ENCODE measurements at regions not wholly inside any gene's neighbourhood (a gene's known extent, or its start where the extent isn't known, plus 50 kb on each side); places are given as distances from the start of the nearest gene placed in this dataset.

DNA sequence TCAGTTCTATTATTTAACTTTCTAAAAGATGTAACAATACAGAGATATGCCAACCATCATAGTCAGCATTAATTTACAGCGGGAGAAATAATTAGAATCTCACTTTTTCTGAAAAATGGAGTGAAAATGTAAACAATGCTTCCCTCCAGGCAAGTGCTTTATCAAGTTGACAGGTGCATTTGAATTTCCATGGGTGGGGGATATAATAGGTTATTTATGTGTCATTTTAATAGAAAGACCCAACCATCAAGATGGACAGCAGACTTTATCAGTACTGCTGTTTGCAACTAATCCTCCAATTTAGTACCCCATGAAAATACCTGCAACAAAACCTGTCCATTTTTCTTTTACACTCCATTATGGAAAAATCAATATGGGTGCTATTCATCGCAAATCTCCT, 780.1 kb downstream of the TFAP2A start:
- ChIA-PET CTCF (no interaction called here), POLR2A (no interaction called here)
- Mint-ChIP-seq H3K27ac (no peak overlapping the region), H3K36me3 (no peaks in the 10 kb centered on the region), H3K9me3 (peaks cover 0 to 28% (median 4%) of the 10 kb centered on the region in 11 donors), H3K27me3 (no peaks in the 10 kb centered on the region), H3K4me3 (no peak overlapping the region), H3K4me1 (no peaks in the 10 kb centered on the region)
- H3K4me3 ChIP-seq (ENCODE audit: low read length): no peak overlapping the region
- H3K9me3 ChIP-seq (ENCODE audit: control insufficient read depth in 2 of 3, low read length in 3 of 3): no peaks in the 10 kb centered on the region
- intact Hi-C loops (cut with micrococcal nuclease): no loop called here
- no peaks in the 10 kb centered on the region for H3K27me3 ChIP-seq (ENCODE audit: control insufficient read depth in 2 of 2, insufficient read depth in 2 of 2, low read length in 2 of 2)
- no peaks in the 10 kb centered on the region for H3K4me1 ChIP-seq (ENCODE audit: control insufficient read depth in 2 of 2, insufficient read depth in 2 of 2, low read length in 2 of 2)
- DNase-seq (no peak), ATAC-seq (no peak)
- H3K36me3 ChIP-seq (ENCODE audit: control insufficient read depth in 2 of 3, insufficient read depth in 3 of 3, low read length in 3 of 3): no peaks in the 10 kb centered on the region
- no peak overlapping the region for H3K27ac ChIP-seq (ENCODE audit: low read depth, low read length)

DNA sequence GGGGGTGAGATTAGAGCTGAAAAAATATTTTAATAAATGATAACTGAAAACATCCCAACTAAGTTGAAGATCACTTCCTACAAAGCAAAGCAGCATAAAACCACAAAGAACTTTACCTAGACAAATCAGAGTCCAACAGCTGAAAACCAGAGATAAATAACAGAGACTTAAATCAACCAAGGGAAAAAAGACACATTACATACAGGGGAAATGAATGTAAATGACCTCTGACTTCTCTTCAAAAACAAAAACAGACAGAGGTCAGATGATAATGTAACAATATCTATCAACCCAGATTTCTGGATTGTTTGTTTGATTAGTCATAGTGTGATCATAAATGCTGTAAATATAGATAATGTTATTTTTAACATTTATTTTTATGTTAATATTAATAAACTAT, 782.8 kb downstream of the TFAP2A start:
- H3K4me1 Mint-ChIP-seq: no peaks in the 10 kb centered on the region
- H3K4me3 ChIP-seq (ENCODE audit: low read length): no peak overlapping the region
- no peak overlapping the region for H3K27ac ChIP-seq (ENCODE audit: low read depth, low read length)
- no peak for ATAC-seq
- H3K36me3 ChIP-seq (ENCODE audit: control insufficient read depth in 2 of 3, insufficient read depth in 3 of 3, low read length in 3 of 3): no peaks in the 10 kb centered on the region
- DNase-seq: no peak
- H3K4me3 Mint-ChIP-seq: no peak overlapping the region
- no peak overlapping the region for H3K27ac Mint-ChIP-seq
- no peaks in the 10 kb centered on the region for H3K9me3 ChIP-seq (ENCODE audit: control insufficient read depth in 2 of 3, low read length in 3 of 3)
- H3K27me3 Mint-ChIP-seq: no peaks in the 10 kb centered on the region
- H3K27me3 ChIP-seq (ENCODE audit: control insufficient read depth in 2 of 2, insufficient read depth in 2 of 2, low read length in 2 of 2): no peaks in the 10 kb centered on the region
- no peaks in the 10 kb centered on the region for H3K36me3 Mint-ChIP-seq
- ChIA-PET CTCF (no interaction called here), POLR2A (no interaction called here)
- H3K9me3 Mint-ChIP-seq: peaks cover 0 to 41% (median 6%) of the 10 kb centered on the region in 11 donors
- intact Hi-C loops (cut with micrococcal nuclease): no loop called here
- H3K4me1 ChIP-seq (ENCODE audit: control insufficient read depth in 2 of 2, insufficient read depth in 2 of 2, low read length in 2 of 2): no peaks in the 10 kb centered on the region

DNA sequence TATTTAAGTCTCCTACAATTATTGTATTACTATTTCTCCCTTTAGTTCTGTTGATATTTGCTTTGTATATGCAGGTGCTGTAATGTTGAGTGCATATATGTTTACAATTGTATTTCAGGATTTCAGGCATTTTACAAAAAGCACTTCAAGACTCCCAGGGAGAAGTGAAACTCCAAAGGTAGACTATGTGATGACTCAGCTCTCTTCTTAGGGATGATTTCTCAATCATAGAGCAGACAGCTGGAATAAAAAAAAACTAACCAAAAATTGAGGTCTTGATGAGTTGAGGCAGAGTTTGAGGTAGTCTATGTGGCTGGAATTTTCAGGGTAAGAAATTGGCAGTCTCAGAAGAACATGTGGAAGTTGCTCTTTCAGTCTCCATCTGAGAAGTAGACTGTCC, 786.1 kb downstream of the TFAP2A start:
- Mint-ChIP-seq H3K36me3 (no peaks in the 10 kb centered on the region), H3K4me1 (no peaks in the 10 kb centered on the region), H3K4me3 (no peak overlapping the region), H3K27me3 (no peaks in the 10 kb centered on the region), H3K27ac (no peak overlapping the region), H3K9me3 (peaks cover 0 to 45% (median 6%) of the 10 kb centered on the region in 11 donors)
- POLR2A ChIA-PET: no interaction called here
- intact Hi-C loops (cut with micrococcal nuclease): no loop called here
- DNase-seq (no peak), ATAC-seq (no peak)
- H3K9me3 ChIP-seq (ENCODE audit: control insufficient read depth in 2 of 3, low read length in 3 of 3): no peaks in the 10 kb centered on the region
- no peaks in the 10 kb centered on the region for H3K27me3 ChIP-seq (ENCODE audit: control insufficient read depth in 2 of 2, insufficient read depth in 2 of 2, low read length in 2 of 2)
- H3K36me3 ChIP-seq (ENCODE audit: control insufficient read depth in 2 of 3, insufficient read depth in 3 of 3, low read length in 3 of 3): no peaks in the 10 kb centered on the region
- no peak overlapping the region for H3K4me3 ChIP-seq (ENCODE audit: low read length)
- no peaks in the 10 kb centered on the region for H3K4me1 ChIP-seq (ENCODE audit: control insufficient read depth in 2 of 2, insufficient read depth in 2 of 2, low read length in 2 of 2)
- no peak overlapping the region for H3K27ac ChIP-seq (ENCODE audit: low read depth, low read length)
- CTCF ChIA-PET: no interaction called here

DNA sequence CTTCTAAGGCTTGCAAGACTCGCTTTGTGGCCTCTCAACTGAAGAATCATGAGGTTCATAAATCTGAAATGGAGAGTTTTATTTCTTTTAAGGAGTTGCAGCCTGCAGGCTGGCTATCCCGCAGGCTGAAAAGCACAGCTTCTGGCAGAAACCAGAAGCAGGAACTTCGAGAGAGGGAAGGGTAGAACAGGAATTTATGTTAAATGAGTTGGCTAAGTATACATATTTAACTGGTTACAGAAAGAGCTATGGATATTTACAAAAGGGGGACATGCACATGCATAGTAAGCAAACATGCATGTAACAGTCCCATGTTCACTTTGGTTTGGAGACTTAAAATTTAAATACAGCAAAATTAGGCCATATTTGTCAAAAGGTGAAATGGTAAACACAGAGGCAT, 787.0 kb downstream of the TFAP2A start:
- intact Hi-C loops (cut with micrococcal nuclease): no loop called here
- POLR2A ChIA-PET: no interaction called here

DNA sequence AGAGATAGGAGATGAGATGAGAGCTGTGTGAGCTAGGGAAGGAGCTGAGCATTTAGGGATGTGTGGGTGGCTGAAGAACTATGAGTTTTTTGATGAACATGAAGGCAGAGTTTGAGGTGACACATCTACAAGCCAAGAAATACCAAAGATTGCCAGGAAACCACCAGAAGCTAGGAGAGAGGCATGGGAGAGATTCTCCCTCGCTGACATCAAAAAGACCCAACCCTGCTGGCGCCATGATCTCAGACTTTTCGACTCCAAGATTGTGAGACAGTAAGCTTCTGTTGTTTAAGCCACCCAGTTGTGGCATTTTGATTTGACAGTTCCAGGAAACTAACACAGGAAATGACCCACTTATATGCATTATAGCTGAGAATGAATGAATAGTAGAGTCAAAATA, 790.9 kb downstream of the TFAP2A start:
- Mint-ChIP-seq H3K36me3 (no peaks in the 10 kb centered on the region), H3K4me3 (no peak overlapping the region), H3K27ac (no peak overlapping the region), H3K27me3 (no peaks in the 10 kb centered on the region), H3K4me1 (no peaks in the 10 kb centered on the region), H3K9me3 (peaks cover 0 to 25% (median 4%) of the 10 kb centered on the region in 11 donors)
- DNase-seq (no peak), ATAC-seq (no peak)
- no peaks in the 10 kb centered on the region for H3K9me3 ChIP-seq (ENCODE audit: control insufficient read depth in 2 of 3, low read length in 3 of 3)
- CTCF ChIA-PET: no interaction called here
- no peaks in the 10 kb centered on the region for H3K36me3 ChIP-seq (ENCODE audit: control insufficient read depth in 2 of 3, insufficient read depth in 3 of 3, low read length in 3 of 3)
- no peaks in the 10 kb centered on the region for H3K4me1 ChIP-seq (ENCODE audit: control insufficient read depth in 2 of 2, insufficient read depth in 2 of 2, low read length in 2 of 2)
- H3K4me3 ChIP-seq (ENCODE audit: low read length): no peak overlapping the region
- POLR2A ChIA-PET: no interaction called here
- H3K27ac ChIP-seq (ENCODE audit: low read depth, low read length): no peak overlapping the region
- H3K27me3 ChIP-seq (ENCODE audit: control insufficient read depth in 2 of 2, insufficient read depth in 2 of 2, low read length in 2 of 2): no peaks in the 10 kb centered on the region
- intact Hi-C loops (cut with micrococcal nuclease): no loop called here

More for the DNA sequence above, 787.0 kb downstream of the TFAP2A start:
- Mint-ChIP-seq H3K27me3 (no peaks in the 10 kb centered on the region), H3K9me3 (peaks cover 0 to 44% (median 8%) of the 10 kb centered on the region in 11 donors), H3K36me3 (no peaks in the 10 kb centered on the region), H3K4me1 (no peaks in the 10 kb centered on the region), H3K4me3 (no peak overlapping the region), H3K27ac (no peak overlapping the region)
- no peaks in the 10 kb centered on the region for H3K27me3 ChIP-seq (ENCODE audit: control insufficient read depth in 2 of 2, insufficient read depth in 2 of 2, low read length in 2 of 2)
- H3K9me3 ChIP-seq (ENCODE audit: control insufficient read depth in 2 of 3, low read length in 3 of 3): no peaks in the 10 kb centered on the region
- H3K36me3 ChIP-seq (ENCODE audit: control insufficient read depth in 2 of 3, insufficient read depth in 3 of 3, low read length in 3 of 3): no peaks in the 10 kb centered on the region
- no peak for DNase-seq
- no peak for ATAC-seq
- H3K4me1 ChIP-seq (ENCODE audit: control insufficient read depth in 2 of 2, insufficient read depth in 2 of 2, low read length in 2 of 2): no peaks in the 10 kb centered on the region
- H3K4me3 ChIP-seq (ENCODE audit: low read length): no peak overlapping the region
- H3K27ac ChIP-seq (ENCODE audit: low read depth, low read length): no peak overlapping the region
- CTCF ChIA-PET: no interaction called here

DNA sequence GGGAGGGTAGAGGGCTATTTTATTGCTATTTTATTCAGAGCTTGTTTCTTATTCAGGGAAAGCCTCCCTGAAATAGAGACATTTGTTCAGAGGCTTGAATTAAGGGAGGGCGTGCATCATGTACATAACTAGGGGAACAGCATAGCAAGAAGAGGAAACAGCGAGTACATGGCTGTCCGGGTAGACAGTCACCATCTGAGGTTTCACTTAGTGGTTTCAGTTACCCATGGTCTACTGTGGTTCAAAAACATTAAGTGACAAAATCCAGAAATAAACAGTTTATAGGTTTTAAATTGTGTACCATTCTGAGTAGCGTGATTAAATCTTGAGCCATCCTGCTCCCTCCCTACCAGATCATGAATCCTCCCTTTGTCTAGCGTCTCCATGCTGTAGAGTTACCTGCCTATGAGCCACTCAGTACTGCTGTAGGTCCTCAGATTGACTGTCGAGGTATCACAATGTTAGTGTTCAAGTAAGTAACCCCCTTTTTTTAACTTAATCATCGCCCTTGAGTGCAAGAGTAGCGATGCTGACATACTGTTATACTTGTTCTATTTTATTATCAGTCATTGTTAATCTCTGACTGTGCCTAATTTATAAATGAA, 791.5 kb downstream of the TFAP2A start:
- H3K27ac ChIP-seq (ENCODE audit: low read depth, low read length): no peak overlapping the region
- no peak overlapping the region for H3K4me3 Mint-ChIP-seq
- ChIA-PET POLR2A (no interaction called here), CTCF (no interaction called here)
- H3K27ac Mint-ChIP-seq: no peak overlapping the region
- no peaks in the 10 kb centered on the region for H3K9me3 ChIP-seq (ENCODE audit: control insufficient read depth in 2 of 3, low read length in 3 of 3)
- no peak overlapping the region for H3K4me3 ChIP-seq (ENCODE audit: low read length)
- ATAC-seq: no peak
- intact Hi-C loops (cut with micrococcal nuclease): no loop called here
- no peaks in the 10 kb centered on the region for H3K36me3 Mint-ChIP-seq
- no peaks in the 10 kb centered on the region for H3K27me3 ChIP-seq (ENCODE audit: control insufficient read depth in 2 of 2, insufficient read depth in 2 of 2, low read length in 2 of 2)
- H3K4me1 Mint-ChIP-seq: no peaks in the 10 kb centered on the region
- H3K4me1 ChIP-seq (ENCODE audit: control insufficient read depth in 2 of 2, insufficient read depth in 2 of 2, low read length in 2 of 2): no peaks in the 10 kb centered on the region
- DNase-seq: no peak
- H3K27me3 Mint-ChIP-seq: no peaks in the 10 kb centered on the region
- peaks cover 0 to 20% (median 3%) of the 10 kb centered on the region in 11 donors for H3K9me3 Mint-ChIP-seq
- H3K36me3 ChIP-seq (ENCODE audit: control insufficient read depth in 2 of 3, insufficient read depth in 3 of 3, low read length in 3 of 3): no peaks in the 10 kb centered on the region

DNA sequence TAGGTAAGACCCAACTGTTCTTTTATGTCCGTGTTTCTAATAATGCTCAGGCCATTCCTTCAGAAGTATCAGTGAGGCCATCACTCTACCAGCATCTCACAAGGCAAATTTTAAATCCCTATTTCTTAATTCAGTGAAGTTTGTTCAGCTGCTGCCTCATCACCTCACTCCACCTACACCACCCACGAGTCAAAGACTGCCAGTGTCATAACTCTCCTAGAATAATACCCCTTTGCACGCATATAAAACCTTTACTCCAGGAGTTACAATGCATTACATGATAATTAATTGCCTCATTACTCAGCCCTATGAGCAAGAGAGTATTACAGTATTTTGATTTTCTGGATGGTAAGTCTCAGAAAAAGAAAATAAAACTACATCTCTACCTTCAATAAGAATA, 793.6 kb downstream of the TFAP2A start:
- no peak overlapping the region for H3K4me3 Mint-ChIP-seq
- no peaks in the 10 kb centered on the region for H3K9me3 ChIP-seq (ENCODE audit: control insufficient read depth in 2 of 3, low read length in 3 of 3)
- H3K36me3 ChIP-seq (ENCODE audit: control insufficient read depth in 2 of 3, insufficient read depth in 3 of 3, low read length in 3 of 3): no peaks in the 10 kb centered on the region
- H3K27ac Mint-ChIP-seq: no peak overlapping the region
- CTCF ChIA-PET: no interaction called here
- no peaks in the 10 kb centered on the region for H3K4me1 Mint-ChIP-seq
- H3K27me3 Mint-ChIP-seq: no peaks in the 10 kb centered on the region
- no peak overlapping the region for H3K4me3 ChIP-seq (ENCODE audit: low read length)
- DNase-seq (no peak), ATAC-seq (no peak)
- no peaks in the 10 kb centered on the region for H3K36me3 Mint-ChIP-seq
- H3K4me1 ChIP-seq (ENCODE audit: control insufficient read depth in 2 of 2, insufficient read depth in 2 of 2, low read length in 2 of 2): no peaks in the 10 kb centered on the region
- POLR2A ChIA-PET: no interaction called here
- no peak overlapping the region for H3K27ac ChIP-seq (ENCODE audit: low read depth, low read length)
- intact Hi-C loops (cut with micrococcal nuclease): no loop called here
- no peaks in the 10 kb centered on the region for H3K27me3 ChIP-seq (ENCODE audit: control insufficient read depth in 2 of 2, insufficient read depth in 2 of 2, low read length in 2 of 2)
- H3K9me3 Mint-ChIP-seq: peaks cover 0 to 7% (median 3%) of the 10 kb centered on the region in 11 donors
